GM12865 (cell line): ENCODE measurements at regions not wholly inside any gene's neighbourhood (a gene's known extent, or its start where the extent isn't known, plus 50 kb on each side); places are given as distances from the start of the nearest gene placed in this dataset.

Experiments
- DNase-seq: peaks from one replicate; pipeline ENCODE4 v3.0.0; 2010; ENCODE audit warnings: low read depth
- H3K4me3 ChIP-seq: 2 replicates; pipeline ENCODE4 v1.5.1; 2011; ENCODE audit warnings: mild to moderate bottlenecking, low read depth, low read length, control low read depth
- CTCF ChIP-seq: IDR thresholded peaks from 2 replicates; pipeline ENCODE4 v1.5.1; 2011; ENCODE audit warnings: low read length, control low read depth, low read depth, inconsistent platforms; ENCODE audit not compliant: insufficient read depth; ENCODE audit errors: missing control alignments

- DNase-seq: peak; percentile 46
- H3K4me3 ChIP-seq: no peak overlapping the region
- TF ChIP-seq CTCF: no peak
Measured at GRCh38 chr6:44049163-44049988, 77.9 kb downstream of the MRPL14 start.

- DNase-seq: no peak
- no peak for TF ChIP-seq CTCF
Measured at GRCh38 chr6:44048277-44048676, 79.0 kb downstream of the MRPL14 start.

GRCh38 chr6:44047801-44048200 lies 79.5 kb downstream of the MRPL14 start:
- no peak overlapping the region for H3K4me3 ChIP-seq
- TF ChIP-seq CTCF: no peak
- no peak for DNase-seq

More at GRCh38 chr6:44048277-44048676, 79.0 kb downstream of the MRPL14 start:
- H3K4me3 ChIP-seq: no peak overlapping the region

GRCh38 chr6:44047179-44047546 lies 80.1 kb downstream of the MRPL14 start:
- no peak for TF ChIP-seq CTCF
- H3K4me3 ChIP-seq: no peak overlapping the region
- no peak for DNase-seq

- no peak for DNase-seq
- TF ChIP-seq CTCF: no peak
- H3K4me3 ChIP-seq: no peak overlapping the region
Measured at GRCh38 chr6:44046516-44047178, 80.6 kb downstream of the MRPL14 start.

- no peak overlapping the region for H3K4me3 ChIP-seq
- DNase-seq: no peak
- no peak for TF ChIP-seq CTCF
Measured at GRCh38 chr6:44045672-44046015, 81.6 kb downstream of the MRPL14 start.
